ENCODE measurements at regions not wholly inside any gene's neighbourhood (a gene's known extent, or its start where the extent isn't known, plus 50 kb on each side); places are given as distances from the start of the nearest gene placed in this dataset.

- Histone ChIP-seq H3K36me3 (no peaks in the 10 kb centered on the region), H3K27me3 (no peaks in the 10 kb centered on the region), H3K27ac (no peak overlapping the region), H3K4me3 (no peak overlapping the region), H3K4me1 (no peaks in the 10 kb centered on the region), H3K9me3 (no peaks in the 10 kb centered on the region)
- intact Hi-C loops (cut with DNase I): no loop called here
- no peak for TF ChIP-seq CTCF (IDR thresholded peaks at IDR 0.05)
- no peak for DNase-seq (ENCODE audit: low spot score in 2 of 2)
Measured at GRCh38 chr2:9707611-9708160, 76.9 kb upstream of the YWHAQ start.

GRCh38 chr2:9708683-9709538 is 78.1 kb upstream of the YWHAQ start:
- no peak for TF ChIP-seq CTCF (IDR thresholded peaks at IDR 0.05)
- intact Hi-C loops (cut with DNase I): no loop called here
- no peaks in the 10 kb centered on the region for H3K4me1 ChIP-seq

DNA sequence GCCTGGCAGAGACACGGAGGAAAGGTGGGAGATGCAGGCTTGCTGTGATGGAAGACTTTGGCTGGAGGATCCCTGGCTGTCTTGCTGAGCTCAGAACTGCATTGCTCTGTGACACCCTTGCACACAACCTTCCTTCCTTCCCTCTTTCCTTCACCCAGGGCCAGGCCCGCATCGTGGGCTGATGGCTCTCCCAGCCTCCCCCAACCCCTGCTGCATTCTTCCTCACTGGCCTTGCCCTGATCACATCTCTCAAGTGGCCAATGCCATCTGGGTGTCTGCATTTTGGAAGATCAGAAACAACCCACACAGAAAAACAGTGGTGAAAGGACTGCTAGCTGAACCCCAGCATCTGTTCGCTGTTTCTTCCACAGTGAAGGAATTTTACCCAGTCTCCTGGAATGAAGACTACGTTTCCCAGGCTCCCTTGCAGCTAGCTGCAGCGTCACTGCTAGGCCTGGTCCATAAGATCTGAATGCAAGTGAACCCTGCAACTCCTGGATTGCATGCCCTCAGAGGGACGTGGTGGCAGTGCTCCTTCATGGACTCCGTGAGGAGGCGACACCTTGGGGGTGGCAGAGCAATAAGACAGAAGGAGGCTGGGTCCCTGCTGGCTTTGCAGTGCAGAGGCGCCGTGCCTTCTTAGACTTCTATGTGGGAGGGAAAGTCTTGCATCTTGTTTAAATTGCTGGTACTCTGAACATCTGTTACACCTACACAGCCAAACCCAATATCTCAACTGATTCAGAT is 78.9 kb upstream of the YWHAQ start:
- Histone ChIP-seq H3K4me3 (no peak overlapping the region), H3K4me1 (no peaks in the 10 kb centered on the region), H3K27ac (no peak overlapping the region), H3K36me3 (no peaks in the 10 kb centered on the region), H3K27me3 (no peaks in the 10 kb centered on the region), H3K9me3 (no peaks in the 10 kb centered on the region)
- intact Hi-C loops (cut with DNase I): no loop called here
- peak in 1 of 2 donors; percentile 21 for DNase-seq (ENCODE audit: low spot score in 2 of 2)
- TF ChIP-seq CTCF (IDR thresholded peaks at IDR 0.05): no peak

More at GRCh38 chr2:9708683-9709538, 78.1 kb upstream of the YWHAQ start:
- no peak for DNase-seq (ENCODE audit: low spot score in 2 of 2)
- Histone ChIP-seq H3K4me3 (no peak overlapping the region), H3K36me3 (no peaks in the 10 kb centered on the region), H3K27ac (no peak overlapping the region), H3K9me3 (no peaks in the 10 kb centered on the region), H3K27me3 (no peaks in the 10 kb centered on the region)

GRCh38 chr2:9710311-9710710 is 79.5 kb upstream of the YWHAQ start:
- no peaks in the 10 kb centered on the region for H3K9me3 ChIP-seq
- TF ChIP-seq CTCF (IDR thresholded peaks at IDR 0.05): no peak
- H3K36me3 ChIP-seq: no peaks in the 10 kb centered on the region
- H3K27me3 ChIP-seq: no peaks in the 10 kb centered on the region
- intact Hi-C loops (cut with DNase I): no loop called here
- DNase-seq (ENCODE audit: low spot score in 2 of 2): peak in 1 of 2 donors; percentile 25
- H3K4me3 ChIP-seq: no peak overlapping the region
- no peak overlapping the region for H3K27ac ChIP-seq
- no peaks in the 10 kb centered on the region for H3K4me1 ChIP-seq

DNA sequence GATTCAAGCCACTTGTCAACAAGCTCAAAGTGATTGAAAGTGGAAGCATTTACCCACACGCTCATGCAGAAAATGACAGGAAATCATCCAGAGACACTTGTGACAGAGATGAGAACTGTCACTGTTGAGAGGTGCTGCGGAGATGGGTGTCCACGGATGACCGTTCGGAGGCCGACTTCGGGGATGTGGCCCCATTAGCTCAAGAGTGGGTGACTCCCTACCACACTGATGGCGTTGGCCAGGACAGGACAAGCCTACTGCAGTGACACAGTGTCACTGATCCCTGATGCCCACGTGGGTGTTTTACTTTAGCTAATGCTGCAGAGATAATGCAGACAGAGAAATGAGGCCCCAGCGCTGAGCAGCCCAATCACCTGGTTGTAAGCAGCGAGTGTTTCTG is 81.5 kb upstream of the YWHAQ start:
- H3K9me3 ChIP-seq: no peaks in the 10 kb centered on the region
- H3K27ac ChIP-seq: no peak overlapping the region
- no peaks in the 10 kb centered on the region for H3K27me3 ChIP-seq
- no peaks in the 10 kb centered on the region for H3K36me3 ChIP-seq
- no peak overlapping the region for H3K4me3 ChIP-seq
- intact Hi-C loops (cut with DNase I): no loop called here
- DNase-seq (ENCODE audit: low spot score in 2 of 2): no peak
- H3K4me1 ChIP-seq: no peaks in the 10 kb centered on the region
- no peak for TF ChIP-seq CTCF (IDR thresholded peaks at IDR 0.05)
